ENCODE measurements at regions not wholly inside any gene's neighbourhood (a gene's known extent, or its start where the extent isn't known, plus 50 kb on each side); places are given as distances from the start of the nearest gene placed in this dataset.

GRCh38 chr14:65204056-65204455 is 101.7 kb upstream of the MAX start:
- Histone ChIP-seq H3K36me3 (replicated peaks in 1 of 2; ENCODE audit: control insufficient read depth in 1 of 2, insufficient read depth in 2 of 2, low read length in 1 of 2) (no peaks in the 10 kb centered on the region), H3K27ac (ENCODE audit: low read depth in 2 of 2, low read length in 1 of 2) (no peak overlapping the region), H2AFZ (ENCODE audit: low read depth) (no peak overlapping the region), H3K9ac (no peak overlapping the region), H3K4me1 (ENCODE audit: control insufficient read depth in 1 of 2, insufficient read depth in 2 of 2, low read depth in 1 of 2, low read length in 1 of 2) (peaks cover 4 to 11% of the 10 kb centered on the region in 2 experiments; a peak in 2 of 4 replicates), H3K79me2 (ENCODE audit: insufficient read depth) (no peaks in the 10 kb centered on the region), H3K4me3 (ENCODE audit: low read depth in 2 of 2, low read length in 1 of 2) (no peak overlapping the region), H3K9me2 (no peaks in the 10 kb centered on the region), H3K9me3 (no peaks in the 10 kb centered on the region), H4K20me1 (ENCODE audit: insufficient read depth) (no peaks in the 10 kb centered on the region), H3K4me2 (no peak overlapping the region), H3F3A (replicated peaks; ENCODE audit: insufficient read depth) (peaks cover 6% of the 10 kb centered on the region), H3K27me3 (ENCODE audit: insufficient read depth) (no peaks in the 10 kb centered on the region)
- POLR2A ChIA-PET, result no interaction called here
- WGBS (ENCODE audit: low lambda C conversion rate), result 81% methylated on average over 5 of the region's 5 CpGs
- CTCF ChIA-PET, result no interaction called here
- no peak for DNase-seq
- no peak for TF ChIP-seq GABPA (IDR thresholded peaks at IDR 0.05; ENCODE audit: low read depth)
- no peak for TF ChIP-seq USF1 (IDR thresholded peaks at IDR 0.05; ENCODE audit: borderline replicate concordance, low read depth)
- no peak for TF ChIP-seq FOXJ3 (CRISPR knock-in tag; IDR thresholded peaks at IDR 0.05)
- no peak for TF ChIP-seq MXI1 (IDR thresholded peaks at IDR 0.05; ENCODE audit: low read depth, low read length)
- no peak for TF ChIP-seq RAD21 (IDR thresholded peaks at IDR 0.05; ENCODE audit: low read length)

- no peak for TF ChIP-seq SMC3 (IDR thresholded peaks at IDR 0.05; ENCODE audit: low read depth, low read length)
- no peak for TF ChIP-seq NRF1 (IDR thresholded peaks at IDR 0.05; ENCODE audit: low read depth, low read length)
- no peak for TF ChIP-seq CHD2 (IDR thresholded peaks at IDR 0.05; ENCODE audit: low read length, partially characterized antibody)
- TF ChIP-seq EP300 (IDR thresholded peaks at IDR 0.05; ENCODE audit: borderline replicate concordance in 1 of 2, low read depth in 1 of 2, low read length in 1 of 2), result no peak
- TF ChIP-seq TCF12 (IDR thresholded peaks at IDR 0.05), result no peak
- CTCF ChIA-PET, result interaction anchor here (1.1 kb wide), 1 partner anchor 17 kb away, joined by 3 read pairs; no protein-coding TSS in a partner anchor
These were observed 103.7 kb upstream of the MAX start for GRCh38 chr14:65206078-65206447.

GRCh38 chr14:65206448-65207096 is 104.3 kb upstream of the MAX start:
- Histone ChIP-seq H3K27me3 (ENCODE audit: insufficient read depth) (no peaks in the 10 kb centered on the region), H4K20me1 (ENCODE audit: insufficient read depth) (no peaks in the 10 kb centered on the region), H3K79me2 (ENCODE audit: insufficient read depth) (no peaks in the 10 kb centered on the region), H2AFZ (ENCODE audit: low read depth) (peak overlapping the region; percentile 39; the same call in 1 of the 2 replicates), H3K9me2 (no peaks in the 10 kb centered on the region), H3K36me3 (replicated peaks in 1 of 2; ENCODE audit: control insufficient read depth in 1 of 2, insufficient read depth in 2 of 2, low read length in 1 of 2) (no peaks in the 10 kb centered on the region), H3K9ac (no peak overlapping the region), H3K4me2 (peak overlapping the region; percentile 18), H3K4me1 (ENCODE audit: control insufficient read depth in 1 of 2, insufficient read depth in 2 of 2, low read depth in 1 of 2, low read length in 1 of 2) (peaks cover 4 to 11% of the 10 kb centered on the region in 2 experiments; a peak in 3 of 4 replicates), H3F3A (replicated peaks; ENCODE audit: insufficient read depth) (peaks cover 14% of the 10 kb centered on the region), H3K9me3 (no peaks in the 10 kb centered on the region), H3K27ac (ENCODE audit: low read depth in 2 of 2, low read length in 1 of 2) (peak overlapping the region in 1 of 2 experiments; percentile 45; a peak in 2 of 4 replicates), H3K4me3 (ENCODE audit: low read depth in 2 of 2, low read length in 1 of 2) (no peak overlapping the region)
- ChIA-PET POLR2A (no interaction called here), CTCF (interaction anchor here (1.1 kb wide), 1 partner anchor 16 kb away, joined by 3 read pairs; no protein-coding TSS in a partner anchor)
- no peak for DNase-seq
- TF ChIP-seq JUND (IDR thresholded peaks at IDR 0.05) (peak; percentile 37; the same call in 1 of the 2 replicates), FOSL2 (IDR thresholded peaks at IDR 0.05; ENCODE audit: borderline replicate concordance, low read depth) (0 out of 2 replicates have a peak, but pooled peaks have one; percentile 35), PBX3 (IDR thresholded peaks at IDR 0.05) (no peak), TCF12 (IDR thresholded peaks at IDR 0.05) (peak; percentile 10; the same call in 1 of the 2 replicates), NFIC (IDR thresholded peaks at IDR 0.05; ENCODE audit: borderline replicate concordance) (no peak)
- 77% methylated on average over 3 of the region's 3 CpGs for WGBS (ENCODE audit: low lambda C conversion rate)

More at GRCh38 chr14:65206078-65206447, 103.7 kb upstream of the MAX start:
- Histone ChIP-seq H3K79me2 (ENCODE audit: insufficient read depth) (no peaks in the 10 kb centered on the region), H3F3A (replicated peaks; ENCODE audit: insufficient read depth) (peaks cover 14% of the 10 kb centered on the region), H3K9me3 (no peaks in the 10 kb centered on the region), H3K4me3 (ENCODE audit: low read depth in 2 of 2, low read length in 1 of 2) (no peak overlapping the region), H3K9me2 (no peaks in the 10 kb centered on the region), H3K27me3 (ENCODE audit: insufficient read depth) (no peaks in the 10 kb centered on the region), H3K27ac (ENCODE audit: low read depth in 2 of 2, low read length in 1 of 2) (no peak overlapping the region), H3K9ac (no peak overlapping the region), H3K4me2 (peak overlapping the region; percentile 18; the same call in 1 of the 2 replicates), H2AFZ (ENCODE audit: low read depth) (no peak overlapping the region), H3K36me3 (replicated peaks in 1 of 2; ENCODE audit: control insufficient read depth in 1 of 2, insufficient read depth in 2 of 2, low read length in 1 of 2) (no peaks in the 10 kb centered on the region), H3K4me1 (ENCODE audit: control insufficient read depth in 1 of 2, insufficient read depth in 2 of 2, low read depth in 1 of 2, low read length in 1 of 2) (peaks cover 4 to 11% of the 10 kb centered on the region in 2 experiments; a peak in 3 of 4 replicates), H4K20me1 (ENCODE audit: insufficient read depth) (no peaks in the 10 kb centered on the region)
- 92% methylated on average over 7 of the region's 7 CpGs for WGBS (ENCODE audit: low lambda C conversion rate)
- no peak for DNase-seq
- POLR2A ChIA-PET, result no interaction called here

Data from SK-N-SH (cell line).